Right atrium auricular region (tissue), 2 donors: ENCODE measurements at regions not wholly inside any gene's neighbourhood (a gene's known extent, or its start where the extent isn't known, plus 50 kb on each side); places are given as distances from the start of the nearest gene placed in this dataset.

ENCODE experiments used
- DNase-seq: peaks from one replicate; pipeline ENCODE4 v3.0.0-alpha.2; 2019; ENCODE audit warnings: low spot score
- H3K27ac ChIP-seq, 2 donors: fragments of 200-600 bp; sonication (generic); 1 replicate in 1 of 2; 2 replicates in 1 of 2; pipeline ENCODE4 v1.5.1; 2016 to 2019
- H3K27me3 ChIP-seq, 2 donors: fragments of 200-600 bp; sonication (generic); one replicate each; pipeline versions ENCODE4 v1.5.1 to v1.6.0; 2017 to 2019
- H3K36me3 ChIP-seq: fragments of 200-600 bp; sonication (generic); one replicate; pipeline ENCODE4 v1.5.1; 2016
- H3K4me1 ChIP-seq, 2 donors: fragments of 200-600 bp; sonication (generic); one replicate each; pipeline versions ENCODE4 v1.5.1 to v1.6.0; 2017 to 2019
- H3K4me3 ChIP-seq, 2 donors: fragments of 200-600 bp; sonication (generic); 1 replicate in 1 of 2; 2 replicates in 1 of 2; pipeline ENCODE4 v1.5.1; 2017 to 2019; ENCODE audit warnings: mild to moderate bottlenecking in 1 of 2, moderate library complexity in 1 of 2
- H3K9me3 ChIP-seq, 2 donors: fragments of 200-600 bp; sonication (generic); one replicate each; pipeline ENCODE4 v1.5.1; 2019
- CTCF ChIP-seq, 2 donors: fragments of 200-600 bp; sonication (generic); IDR thresholded peaks; one replicate each; pipeline ENCODE4 v1.5.1; 2019; ENCODE audit warnings: antibody characterized with exemption in 2 of 2

- H3K36me3 ChIP-seq: no peaks in the 10 kb centered on the region
- no peak for DNase-seq
Observed at GRCh38 chr6:104601721-104602120, 258.0 kb downstream of the HACE1 start.

GRCh38 chr6:104601131-104601651 lies 258.5 kb downstream of the HACE1 start:
- no peaks in the 10 kb centered on the region for H3K9me3 ChIP-seq
- TF ChIP-seq CTCF (IDR thresholded peaks at IDR 0.05): no peak
- no peaks in the 10 kb centered on the region for H3K4me1 ChIP-seq
- H3K27ac ChIP-seq: no peak overlapping the region
- no peak overlapping the region for H3K4me3 ChIP-seq
- H3K27me3 ChIP-seq: no peaks in the 10 kb centered on the region
- no peak for DNase-seq
- H3K36me3 ChIP-seq: no peaks in the 10 kb centered on the region

More at GRCh38 chr6:104601721-104602120, 258.0 kb downstream of the HACE1 start:
- H3K4me1 ChIP-seq: no peaks in the 10 kb centered on the region
- no peaks in the 10 kb centered on the region for H3K9me3 ChIP-seq
- no peak overlapping the region for H3K4me3 ChIP-seq
- no peak overlapping the region for H3K27ac ChIP-seq
- H3K27me3 ChIP-seq: no peaks in the 10 kb centered on the region
- TF ChIP-seq CTCF (IDR thresholded peaks at IDR 0.05): no peak

GRCh38 chr6:104600639-104600931 lies 259.1 kb downstream of the HACE1 start:
- Histone ChIP-seq H3K27me3 (no peaks in the 10 kb centered on the region), H3K4me1 (no peaks in the 10 kb centered on the region), H3K27ac (no peak overlapping the region), H3K36me3 (no peaks in the 10 kb centered on the region), H3K9me3 (no peaks in the 10 kb centered on the region), H3K4me3 (no peak overlapping the region)
- no peak for DNase-seq
- TF ChIP-seq CTCF (IDR thresholded peaks at IDR 0.05): no peak

GRCh38 chr6:104599821-104600638 lies 259.7 kb downstream of the HACE1 start:
- Histone ChIP-seq H3K36me3 (no peaks in the 10 kb centered on the region), H3K27me3 (no peaks in the 10 kb centered on the region), H3K4me1 (no peaks in the 10 kb centered on the region), H3K4me3 (no peak overlapping the region), H3K27ac (no peak overlapping the region), H3K9me3 (no peaks in the 10 kb centered on the region)
- TF ChIP-seq CTCF (IDR thresholded peaks at IDR 0.05): no peak
- DNase-seq: no peak

- no peaks in the 10 kb centered on the region for H3K27me3 ChIP-seq
- no peak for DNase-seq
- TF ChIP-seq CTCF (IDR thresholded peaks at IDR 0.05): no peak
- no peaks in the 10 kb centered on the region for H3K36me3 ChIP-seq
- no peaks in the 10 kb centered on the region for H3K9me3 ChIP-seq
- H3K4me1 ChIP-seq: no peaks in the 10 kb centered on the region
- H3K4me3 ChIP-seq: no peak overlapping the region
- no peak overlapping the region for H3K27ac ChIP-seq
Observed at GRCh38 chr6:104597541-104598050, 262.1 kb downstream of the HACE1 start.
